Left kidney (tissue), 1 donor: ENCODE measurements at regions not wholly inside any gene's neighbourhood (a gene's known extent, or its start where the extent isn't known, plus 50 kb on each side); places are given as distances from the start of the nearest gene placed in this dataset.

Experiments used
- DNase-seq: peaks from one replicate; pipeline ENCODE4 v3.0.0-alpha.2; 2013

DNA sequence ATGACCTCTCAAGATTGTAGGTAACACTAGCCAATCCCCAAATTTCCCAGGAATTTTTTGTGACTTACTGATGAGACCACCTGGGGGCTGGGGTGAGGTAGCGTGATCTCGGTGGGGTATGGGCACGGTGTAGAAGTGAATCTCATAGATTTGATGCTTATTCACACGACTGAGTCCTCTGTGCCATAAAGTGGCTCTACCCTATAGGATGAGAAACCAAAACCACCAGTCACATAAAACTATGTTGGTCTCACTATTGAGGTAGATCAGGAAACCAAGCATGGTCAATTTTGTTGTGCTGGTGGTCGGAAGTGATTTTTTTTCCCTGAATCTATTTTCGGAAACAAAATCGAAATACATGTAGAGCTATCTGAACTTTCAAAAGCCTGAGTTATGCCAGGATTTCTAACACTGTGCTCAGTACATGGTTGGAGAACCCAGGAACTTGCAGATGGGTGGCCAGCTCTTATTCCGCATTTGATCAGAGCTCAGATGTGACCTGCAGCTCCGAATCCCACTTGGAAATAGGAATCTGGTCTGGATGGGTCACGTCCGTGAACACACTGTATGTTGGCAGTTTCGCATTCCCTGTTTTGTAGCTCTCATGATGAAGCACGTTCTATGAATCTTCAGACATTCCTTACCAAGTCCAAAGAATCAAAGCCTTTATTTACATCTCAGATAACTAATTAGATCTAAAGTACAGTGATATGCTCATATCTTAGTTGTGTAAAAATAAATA, 261.5 kb downstream of the KLF6 start:
- DNase-seq = no peak

DNA sequence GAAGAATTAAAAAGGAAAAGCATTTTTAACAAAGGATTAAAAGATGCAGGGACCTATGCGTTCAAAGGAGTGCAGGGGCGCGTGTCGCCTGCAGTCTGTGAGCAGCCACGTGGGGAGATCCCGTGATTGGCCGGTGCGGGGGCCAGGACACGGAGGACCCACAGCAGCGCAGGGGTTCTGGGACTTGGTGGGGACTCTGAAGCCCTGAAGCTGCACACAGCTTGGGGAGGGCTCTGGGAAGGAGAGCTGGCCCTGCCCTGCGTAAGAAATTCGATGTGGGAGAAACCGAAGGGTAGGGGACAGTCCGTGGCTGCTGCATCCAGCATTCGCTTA, 268.1 kb downstream of the KLF6 start:
- no peak for DNase-seq

DNA sequence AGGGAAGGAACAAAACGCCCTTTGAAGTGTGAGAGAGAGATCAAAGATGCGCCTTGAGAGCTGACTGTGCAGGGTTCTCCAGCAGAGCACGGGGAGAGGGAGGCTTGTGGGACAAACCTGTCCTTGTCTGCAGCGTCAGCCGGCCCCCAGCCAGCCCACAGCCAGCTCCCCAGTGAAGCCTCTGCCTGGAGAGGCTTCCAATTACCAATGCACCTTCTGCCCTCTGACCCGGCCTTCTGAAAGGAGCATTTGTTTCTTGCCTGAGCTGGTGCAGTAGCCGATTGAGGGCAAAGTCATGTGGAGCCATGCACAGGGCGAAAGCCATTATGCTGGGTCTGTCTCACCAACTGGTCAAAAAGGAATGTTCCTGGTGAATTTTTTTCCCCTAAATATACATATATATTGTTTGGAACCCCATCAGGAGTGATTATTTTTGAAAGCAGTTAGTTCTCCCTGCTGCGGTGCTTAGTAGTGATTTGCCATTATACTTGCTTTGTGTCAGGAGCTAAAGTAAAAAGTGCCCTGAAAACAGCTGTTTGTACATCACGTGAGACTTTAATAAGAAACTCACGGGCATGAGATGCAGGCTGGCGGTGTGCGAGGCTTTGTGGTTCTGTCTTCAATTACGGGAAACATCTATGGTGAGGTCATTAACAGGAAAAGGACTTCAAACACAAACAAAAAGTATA, 268.6 kb downstream of the KLF6 start:
- DNase-seq = no peak

DNA sequence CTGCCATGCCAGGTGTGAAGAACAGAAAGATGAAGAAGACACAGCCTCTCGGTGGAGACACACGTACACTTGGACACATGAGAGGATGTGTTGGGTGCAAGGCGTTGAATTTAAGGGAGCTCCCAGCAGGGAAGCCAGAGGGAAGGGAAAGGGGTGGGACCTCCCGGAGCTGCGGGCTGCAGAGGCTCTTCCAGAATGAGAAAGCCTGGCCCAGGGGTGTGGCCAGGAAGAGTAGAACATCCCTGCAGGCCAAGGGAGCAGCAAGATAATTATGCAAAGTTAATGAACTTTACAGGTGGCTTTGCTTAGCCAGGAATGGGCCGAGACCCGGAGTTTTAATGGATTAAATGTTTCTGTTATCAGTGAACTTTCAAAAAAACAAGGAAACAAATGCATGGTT, 270.3 kb downstream of the KLF6 start:
- no peak for DNase-seq

DNA sequence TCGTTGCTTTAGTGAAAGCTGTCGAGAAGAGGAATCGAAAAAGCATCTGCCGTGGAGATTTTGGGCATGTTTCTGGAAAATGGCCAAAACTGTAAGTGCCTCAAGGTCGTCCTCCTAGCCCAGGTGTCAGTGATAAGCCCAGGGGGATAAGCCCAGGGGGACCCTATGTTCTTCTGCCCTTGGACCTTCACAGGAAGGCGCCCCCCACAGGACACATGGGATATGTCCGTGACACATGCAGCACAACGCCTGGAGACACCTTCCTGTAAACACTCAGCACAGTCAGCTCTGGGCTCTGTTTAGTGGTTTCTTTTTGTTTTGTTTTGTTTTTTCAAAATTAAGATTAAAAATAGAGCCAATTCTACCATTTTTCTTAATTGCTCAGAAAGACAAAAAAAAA, 272.7 kb downstream of the KLF6 start:
- no peak for DNase-seq

DNA sequence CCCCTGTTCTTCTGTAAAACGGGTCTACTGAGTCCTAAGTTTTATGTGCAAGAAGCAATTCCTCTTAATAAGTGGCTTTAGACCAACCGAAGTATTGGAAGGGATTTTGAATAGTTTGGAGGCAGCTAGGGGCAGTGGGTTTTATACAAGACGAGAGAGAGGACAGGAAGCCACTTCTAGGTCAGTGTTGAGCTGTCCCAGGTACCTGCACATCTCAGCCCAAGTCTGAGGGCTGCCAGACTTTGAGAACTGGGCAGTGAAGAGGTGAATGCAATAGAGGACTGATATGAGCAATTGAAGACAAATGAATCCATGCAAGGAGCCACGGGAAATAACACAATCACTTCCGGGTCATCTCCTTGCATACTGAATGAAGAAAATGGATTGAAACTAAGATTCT, 273.5 kb downstream of the KLF6 start:
- no peak for DNase-seq

DNA sequence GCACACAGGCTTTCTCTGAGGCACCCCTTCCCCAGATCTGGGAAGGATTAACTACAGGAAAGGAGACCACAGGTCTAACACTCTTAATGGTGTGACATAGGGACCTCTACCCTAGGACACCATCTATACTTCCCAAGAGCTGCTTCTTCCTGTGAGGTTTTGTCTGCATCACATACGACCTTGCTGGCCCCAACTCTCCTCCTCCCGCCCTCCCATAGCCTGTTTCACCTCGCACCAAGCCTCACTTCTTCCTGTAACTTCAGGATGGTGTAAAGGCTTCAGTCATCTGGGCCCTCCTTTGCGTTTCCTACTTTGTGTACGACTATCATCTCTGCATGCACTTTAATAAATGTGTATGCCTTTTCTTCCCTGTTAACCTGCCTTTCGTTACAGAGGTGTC, 274.3 kb downstream of the KLF6 start:
- DNase-seq = no peak

DNA sequence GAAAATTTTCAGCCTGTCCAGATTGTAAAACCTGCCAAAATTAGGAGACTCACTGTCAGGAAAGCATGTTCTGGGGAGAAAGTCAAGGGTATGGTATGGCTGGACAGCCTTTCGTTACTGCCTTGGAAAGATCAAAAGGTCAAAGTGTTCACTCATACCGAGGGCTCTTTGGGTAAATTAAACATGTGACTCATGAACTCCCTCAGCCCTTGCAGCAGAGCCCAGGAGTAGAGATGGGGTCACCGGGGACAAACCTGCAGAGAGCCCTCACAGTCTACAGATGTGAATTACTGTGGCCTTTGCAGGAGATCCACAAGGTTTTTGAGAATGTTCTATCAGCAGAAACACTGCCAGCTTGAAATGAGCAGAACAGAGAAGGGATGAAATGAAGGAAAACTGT, 275.7 kb downstream of the KLF6 start:
- no peak for DNase-seq

DNA sequence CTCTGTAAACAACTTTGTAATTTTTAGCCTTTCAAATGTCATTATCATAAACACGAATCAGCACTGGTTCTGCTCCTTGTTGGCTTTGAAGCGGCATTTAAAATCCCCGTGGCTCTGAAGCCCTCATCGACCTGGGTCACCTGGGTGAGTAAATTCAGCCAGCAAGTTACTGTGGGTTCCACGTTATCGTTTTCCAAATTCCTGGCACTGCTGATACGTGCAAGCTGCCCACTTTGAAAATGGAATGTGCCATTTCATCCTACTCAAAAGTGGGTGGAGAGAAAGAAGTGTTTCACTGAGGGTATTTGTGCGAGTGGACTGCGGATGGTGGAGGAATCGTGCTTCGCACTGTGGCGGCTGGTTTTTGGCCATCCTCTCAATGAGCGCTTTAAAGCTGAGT, 281.7 kb downstream of the KLF6 start:
- no peak for DNase-seq

DNA sequence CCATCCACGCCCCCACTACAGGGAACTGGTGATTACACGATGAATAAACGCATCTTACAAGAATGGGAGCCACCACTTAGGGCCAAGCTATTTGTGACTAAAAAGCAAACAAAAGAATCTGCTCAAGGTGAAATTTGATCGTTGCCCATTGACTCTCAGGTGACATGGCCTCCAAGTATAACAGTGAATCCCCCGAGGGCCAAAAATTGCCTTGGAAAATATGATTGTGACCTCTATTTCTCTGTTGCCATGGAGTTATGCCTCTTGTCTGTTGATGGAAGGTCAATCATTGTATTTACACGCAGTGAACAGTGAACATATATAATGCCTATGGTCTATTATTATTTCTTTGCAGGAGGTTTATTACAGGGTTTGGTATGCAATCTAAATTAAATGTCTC, 282.3 kb downstream of the KLF6 start:
- no peak for DNase-seq

DNA sequence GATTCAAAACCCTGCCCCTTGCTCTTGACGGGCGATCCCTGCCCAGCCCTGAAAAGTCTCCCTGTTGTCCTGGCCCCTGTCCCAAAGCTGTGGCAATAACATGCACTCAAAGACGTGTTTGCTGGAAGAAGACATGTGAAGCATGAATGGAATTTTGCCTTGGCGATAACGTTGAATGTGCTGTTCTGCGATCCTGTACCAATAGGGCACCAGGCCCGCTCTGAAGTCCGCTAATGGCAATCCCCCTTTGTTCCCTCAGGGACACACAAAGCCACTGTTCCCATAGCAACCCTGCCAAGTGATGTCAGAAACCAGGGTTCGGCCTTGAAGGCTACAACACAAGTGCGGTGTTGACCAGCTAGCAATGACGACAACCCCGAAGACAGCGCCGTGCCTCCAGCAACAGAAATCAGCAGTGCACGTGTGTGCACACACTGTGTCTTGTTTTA, 284.6 kb downstream of the KLF6 start:
- DNase-seq = no peak

DNA sequence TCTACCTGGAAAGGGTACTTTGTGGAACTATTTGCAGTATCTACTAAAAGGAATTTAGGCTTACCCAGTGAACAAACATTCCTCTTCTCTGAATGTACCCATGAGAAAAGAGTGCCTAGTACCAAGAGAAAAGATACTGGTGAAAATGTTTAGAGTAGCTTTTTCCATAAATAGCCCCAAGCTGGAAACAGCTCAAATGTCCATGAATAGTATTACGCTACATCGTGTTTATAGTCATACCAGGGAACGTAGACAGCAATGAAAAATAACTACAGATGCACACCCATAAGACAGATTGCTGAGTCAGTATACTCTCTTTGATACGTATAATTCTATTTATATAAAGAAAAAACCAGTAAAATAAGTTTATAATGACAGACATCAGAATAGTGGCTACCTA, 285.9 kb downstream of the KLF6 start:
- DNase-seq = no peak

DNA sequence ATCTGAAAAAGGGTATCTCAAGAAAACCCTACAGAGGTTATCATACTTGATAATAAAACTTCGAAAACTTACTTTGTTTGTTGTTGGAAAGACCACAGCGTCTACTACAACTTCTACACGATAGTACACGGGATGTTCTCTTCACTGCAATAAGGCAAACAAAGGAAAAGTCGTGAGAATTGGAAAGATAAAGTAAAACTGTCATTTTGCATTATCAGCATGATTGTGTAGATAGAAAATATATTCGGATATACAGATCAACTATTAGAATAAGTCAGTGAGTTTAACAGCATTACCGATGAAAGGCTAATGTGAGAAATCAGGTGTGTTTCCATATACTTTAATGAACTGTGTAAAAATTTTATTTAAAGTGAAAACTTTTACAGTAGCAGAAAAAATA, 287.4 kb downstream of the KLF6 start:
- DNase-seq = no peak

DNA sequence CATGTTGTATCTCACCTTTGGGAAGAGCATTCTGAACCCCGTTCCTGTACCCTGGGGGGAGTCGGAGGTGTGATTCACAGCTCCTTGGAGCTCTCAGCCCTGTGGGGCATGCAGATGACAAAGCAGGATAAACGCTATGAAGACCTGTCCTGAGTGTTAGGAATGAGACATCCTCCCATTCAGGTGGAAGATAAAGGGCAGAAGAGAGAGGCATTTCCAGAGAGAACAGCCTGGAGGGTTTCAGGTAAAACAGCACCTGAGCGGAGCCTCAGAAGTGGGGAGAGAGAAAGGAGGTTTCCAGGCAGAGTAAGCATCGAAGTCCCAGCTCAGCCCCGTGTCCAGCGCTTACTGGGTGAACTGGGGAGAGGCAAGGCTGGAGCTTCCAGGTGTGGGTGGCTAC, 288.9 kb downstream of the KLF6 start:
- DNase-seq = no peak

DNA sequence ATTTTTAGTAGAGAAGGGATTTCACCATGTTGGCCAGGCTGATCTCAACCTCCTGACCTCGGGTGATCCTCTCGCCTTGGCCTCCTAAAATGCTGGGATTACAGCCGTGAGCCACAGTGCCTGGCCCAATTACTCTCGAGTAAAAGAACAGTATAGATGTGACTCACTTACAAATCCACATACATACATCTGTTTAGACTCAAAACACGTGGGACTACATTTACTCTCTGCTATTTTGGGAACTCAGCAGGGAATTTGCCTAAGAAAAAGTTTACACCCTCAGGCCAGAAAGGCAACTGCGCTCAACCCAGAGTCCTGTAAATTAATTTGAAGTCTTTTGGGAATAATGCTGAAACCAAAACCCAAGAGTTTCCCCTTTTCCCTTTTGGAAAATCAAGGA, 289.7 kb downstream of the KLF6 start:
- no peak for DNase-seq

DNA sequence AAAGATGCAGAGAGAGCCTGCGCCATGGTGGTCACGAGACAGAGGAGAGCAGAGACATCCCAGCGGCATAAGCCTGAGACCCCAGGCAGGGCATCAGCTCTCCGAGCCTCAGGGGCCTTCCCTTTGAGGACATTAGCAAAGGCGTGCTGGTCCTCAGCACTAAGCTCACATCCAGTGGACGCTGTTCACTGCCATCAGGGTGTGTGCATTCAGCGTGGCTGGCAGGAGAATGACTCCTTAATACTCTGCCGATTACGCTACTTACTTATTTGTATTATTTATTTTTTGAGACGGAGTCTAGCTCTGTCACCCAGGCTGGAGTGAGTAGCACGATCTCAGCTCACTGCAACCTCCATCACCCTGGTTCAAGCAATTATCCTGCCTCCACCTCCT, 290.2 kb downstream of the KLF6 start:
- no peak for DNase-seq

DNA sequence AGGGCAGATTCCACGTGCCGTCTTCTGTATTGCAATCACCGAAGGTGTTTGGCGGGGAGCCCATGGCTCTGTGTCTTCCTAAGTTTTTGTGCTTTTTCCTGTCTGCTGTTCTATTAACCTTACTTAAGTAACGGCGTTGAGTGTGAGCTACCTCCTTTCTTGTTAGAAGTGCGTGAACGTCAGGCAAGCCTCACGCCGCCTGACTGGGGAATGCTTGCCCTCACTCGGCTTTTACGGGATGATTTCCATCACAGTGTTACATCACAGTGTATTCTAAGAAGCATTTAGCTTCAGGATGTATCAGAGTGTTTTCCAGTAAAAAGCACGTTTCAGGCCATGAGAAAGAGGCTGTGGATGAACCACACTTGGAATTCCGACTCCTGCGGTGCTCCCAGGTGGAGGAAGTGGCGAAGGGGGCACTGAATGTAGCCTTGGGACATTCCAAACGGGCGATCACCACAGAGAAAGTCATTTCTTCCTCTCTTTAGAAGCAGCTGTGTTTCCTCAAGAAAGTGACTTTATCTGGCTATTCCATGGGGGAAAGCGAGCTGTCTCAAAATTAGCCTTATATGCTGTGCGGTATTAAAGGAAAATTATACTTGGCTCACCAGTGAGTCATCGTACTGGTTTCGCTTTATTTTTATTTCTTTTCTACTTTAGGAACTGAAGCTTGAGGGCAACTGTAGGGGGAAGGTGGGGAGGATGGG, 290.7 kb downstream of the KLF6 start:
- DNase-seq = no peak

DNA sequence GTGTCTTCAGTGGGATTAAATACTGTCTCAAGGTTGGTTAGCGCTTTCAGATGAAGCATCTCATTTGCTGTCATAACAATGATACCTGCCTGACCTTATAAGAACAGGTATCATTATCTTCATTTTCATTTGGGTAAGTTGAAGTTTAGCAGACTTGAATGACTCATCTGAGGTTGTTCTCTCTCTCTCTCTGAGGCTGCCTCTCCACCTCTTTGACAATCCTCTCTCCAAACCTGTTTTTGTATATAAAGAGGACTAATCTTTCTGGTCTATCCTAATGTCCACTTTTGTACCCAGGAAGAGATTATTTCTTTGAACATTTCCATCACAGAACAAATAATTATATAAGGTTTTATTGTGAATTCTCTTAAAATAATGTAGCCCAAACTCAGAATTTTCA, 291.4 kb downstream of the KLF6 start:
- no peak for DNase-seq

DNA sequence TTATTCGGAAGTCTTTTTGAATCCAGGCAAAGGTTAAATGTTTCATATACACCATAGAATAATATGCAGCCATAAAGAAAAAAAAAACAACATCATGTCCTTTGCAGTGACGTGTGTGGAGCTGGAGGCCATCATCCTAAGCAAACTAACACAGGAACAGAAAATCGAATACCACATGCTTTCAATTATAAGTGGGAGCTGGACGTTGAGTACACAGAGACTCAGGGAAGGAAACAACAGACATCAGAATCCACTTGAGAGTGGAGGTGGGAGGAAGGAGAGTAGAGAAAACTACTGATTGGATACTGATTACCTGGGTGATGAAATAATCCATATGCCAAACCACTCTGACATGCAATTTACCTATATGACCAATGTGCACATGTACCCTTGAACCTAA, 293.4 kb downstream of the KLF6 start:
- DNase-seq = no peak

DNA sequence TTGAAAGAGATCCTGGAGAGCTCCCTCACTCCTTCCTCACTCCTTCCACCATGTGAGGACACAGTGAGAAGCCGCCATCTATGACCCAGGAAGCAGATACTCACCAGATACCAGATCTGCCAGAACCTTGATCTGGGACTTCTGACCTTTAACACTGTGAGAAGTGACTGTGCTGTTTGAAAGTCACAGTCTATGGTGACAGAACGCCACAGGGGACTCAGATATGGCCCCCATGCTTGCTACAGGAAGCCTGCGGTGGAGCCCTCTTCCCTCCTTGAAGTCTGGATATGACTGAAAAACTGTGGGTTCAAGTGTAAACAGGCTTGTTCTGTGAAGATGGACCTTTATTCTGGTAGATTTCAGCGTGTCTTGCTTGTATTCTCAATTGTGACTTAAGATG, 297.8 kb downstream of the KLF6 start:
- no peak for DNase-seq

DNA sequence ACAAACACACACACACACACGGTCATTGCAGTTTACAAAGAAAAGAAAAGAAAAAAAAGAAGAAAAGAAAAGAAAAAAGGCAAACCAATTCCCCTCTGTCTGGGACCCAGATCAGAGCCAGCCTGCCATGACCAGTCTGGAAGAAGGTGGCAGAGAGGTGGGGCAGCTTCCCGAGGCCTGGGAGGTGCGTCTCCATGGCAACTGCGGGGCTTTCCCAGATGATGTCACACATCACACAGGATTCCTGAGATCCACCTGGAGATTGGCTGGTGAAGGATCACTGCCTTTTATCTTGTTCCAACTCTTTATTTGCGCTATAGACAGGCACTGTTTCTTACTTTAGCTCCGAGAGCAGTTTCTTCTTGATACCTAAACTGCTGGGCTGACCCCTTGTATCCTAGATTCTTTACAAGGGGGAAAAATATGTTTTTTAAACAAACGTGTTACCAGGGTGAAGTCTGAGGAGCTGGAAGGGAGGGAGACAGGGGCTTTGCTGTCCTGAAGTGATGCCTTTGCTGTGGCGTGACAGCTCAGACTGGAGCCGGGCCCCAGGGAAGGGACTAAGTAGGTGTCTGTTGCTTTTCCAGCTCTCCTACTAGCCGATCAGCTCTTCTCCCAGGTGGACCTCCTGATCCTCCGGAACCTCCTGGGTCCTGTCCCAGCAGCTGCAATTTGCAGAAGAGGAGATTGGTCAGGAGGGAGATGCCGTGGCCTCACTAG, 298.5 kb downstream of the KLF6 start:
- DNase-seq = no peak

DNA sequence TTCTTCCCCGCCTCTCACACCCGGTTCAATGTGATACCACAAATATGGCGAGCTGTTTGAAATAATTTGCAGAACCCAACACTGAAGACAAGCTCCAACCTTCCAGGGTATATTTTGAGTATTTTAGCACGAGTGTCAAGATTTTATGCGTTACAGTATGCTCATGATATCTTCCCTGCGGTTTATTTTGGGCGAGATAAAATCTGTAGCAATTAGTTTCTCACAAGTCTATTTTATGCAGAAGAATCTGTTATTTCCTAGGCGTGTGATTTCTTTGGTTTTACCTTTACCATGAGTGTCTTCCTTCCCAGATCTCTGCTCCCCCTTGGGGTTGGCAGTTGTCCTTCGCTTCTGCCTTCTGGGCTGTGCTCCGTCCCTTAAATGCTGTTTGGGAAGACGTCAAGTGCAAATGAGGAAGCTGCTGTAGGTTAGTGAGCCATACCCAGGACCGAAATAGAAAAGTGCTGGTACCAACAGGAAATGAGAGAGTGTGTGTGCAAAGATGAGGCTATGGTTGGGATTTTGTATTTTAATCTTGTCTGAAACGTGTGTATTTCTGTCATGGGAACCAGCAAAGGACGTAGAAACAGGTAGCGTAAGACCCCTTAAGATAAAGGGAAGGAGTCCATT, 299.8 kb downstream of the KLF6 start:
- no peak for DNase-seq
